M059J (cell line): ENCODE measurements at regions not wholly inside any gene's neighbourhood (a gene's known extent, or its start where the extent isn't known, plus 50 kb on each side); places are given as distances from the start of the nearest gene placed in this dataset.
A peak's percentile ranks its signal among the peaks of the same experiment; 100 is the strongest.

Experiments used
- DNase-seq: peaks from one replicate; pipeline ENCODE4 v3.0.0-alpha.2; 2012; ENCODE audit warnings: low read depth

GRCh38 chr6:10305790-10306415 lies 109.0 kb downstream of the TFAP2A start:
- peak; percentile 28 for DNase-seq

- peak; percentile 86 for DNase-seq
Measured at GRCh38 chr6:10303608-10304506, 111.0 kb downstream of the TFAP2A start.

GRCh38 chr6:10302566-10303235 lies 112.2 kb downstream of the TFAP2A start:
- no peak for DNase-seq

GRCh38 chr6:10300071-10300470 lies 114.8 kb downstream of the TFAP2A start:
- DNase-seq = peak; percentile 91

GRCh38 chr6:10297832-10298231 lies 117.0 kb downstream of the TFAP2A start:
- DNase-seq = peak; percentile 60

- peak; percentile 53 for DNase-seq
Measured at GRCh38 chr6:10278746-10279145, 136.1 kb downstream of the TFAP2A start.

GRCh38 chr6:10276660-10277287 lies 138.1 kb downstream of the TFAP2A start:
- DNase-seq = peak; percentile 79

GRCh38 chr6:10276106-10276505 lies 138.8 kb downstream of the TFAP2A start:
- peak; percentile 92 for DNase-seq

- peak; percentile 74 for DNase-seq
Measured at GRCh38 chr6:10272591-10272990, 142.3 kb downstream of the TFAP2A start.

- peak; percentile 44 for DNase-seq
Measured at GRCh38 chr6:10271982-10272381, 142.9 kb downstream of the TFAP2A start.

- peak; percentile 90 for DNase-seq
Measured at GRCh38 chr6:10269814-10270472, 144.9 kb downstream of the TFAP2A start.

GRCh38 chr6:10268611-10269310 lies 146.1 kb downstream of the TFAP2A start:
- no peak for DNase-seq

GRCh38 chr6:10268111-10268510 lies 146.8 kb downstream of the TFAP2A start:
- no peak for DNase-seq

GRCh38 chr6:10266462-10266861 lies 148.4 kb downstream of the TFAP2A start:
- no peak for DNase-seq

- DNase-seq = peak; percentile 60
Measured at GRCh38 chr6:10266061-10266460, 148.8 kb downstream of the TFAP2A start.

GRCh38 chr6:10262505-10262904 lies 152.4 kb downstream of the TFAP2A start:
- no peak for DNase-seq

GRCh38 chr6:10259671-10260070 lies 155.2 kb downstream of the TFAP2A start:
- peak; percentile 34 for DNase-seq

- DNase-seq = peak; percentile 18
Measured at GRCh38 chr6:10258341-10258740, 156.5 kb downstream of the TFAP2A start.

- DNase-seq = peak; percentile 15
Measured at GRCh38 chr6:10256113-10256690, 158.7 kb downstream of the TFAP2A start.

GRCh38 chr6:10250655-10251220 lies 164.1 kb downstream of the TFAP2A start:
- no peak for DNase-seq
